ENCODE measurements at regions not wholly inside any gene's neighbourhood (a gene's known extent, or its start where the extent isn't known, plus 50 kb on each side); places are given as distances from the start of the nearest gene placed in this dataset.

- H3K27me3 ChIP-seq (replicated peaks in 1 of 7): no peaks in the 10 kb centered on the region
- no peak overlapping the region for H3K27ac ChIP-seq
- peaks cover 3 to 28% (median 23%) of the 10 kb centered on the region in 8 donors for H3K9me3 ChIP-seq
- no peak for DNase-seq
- no peak overlapping the region for H3K4me3 ChIP-seq
- no peaks in the 10 kb centered on the region for H3K36me3 ChIP-seq
- WGBS, 5 donors: 73 to 87% (median 82%) methylated on average over 4 of the region's 4 CpGs
- TF ChIP-seq POLR2AphosphoS5 (IDR thresholded peaks at IDR 0.05): no peak
- no peak for TF ChIP-seq CTCF (IDR thresholded peaks at IDR 0.05 in 8 of 11, conservative IDR thresholded peaks at IDR 0.05 in 3 of 11)
- TF ChIP-seq POLR2A (IDR thresholded peaks at IDR 0.05): no peak
- no peaks in the 10 kb centered on the region for H3K4me1 ChIP-seq
- intact Hi-C loops (cut with DNase I; ENCODE audit: low total_unique reads): no loop called here
Measured at GRCh38 chr4:162268911-162269310, 105.1 kb upstream of the FSTL5 start.

DNA sequence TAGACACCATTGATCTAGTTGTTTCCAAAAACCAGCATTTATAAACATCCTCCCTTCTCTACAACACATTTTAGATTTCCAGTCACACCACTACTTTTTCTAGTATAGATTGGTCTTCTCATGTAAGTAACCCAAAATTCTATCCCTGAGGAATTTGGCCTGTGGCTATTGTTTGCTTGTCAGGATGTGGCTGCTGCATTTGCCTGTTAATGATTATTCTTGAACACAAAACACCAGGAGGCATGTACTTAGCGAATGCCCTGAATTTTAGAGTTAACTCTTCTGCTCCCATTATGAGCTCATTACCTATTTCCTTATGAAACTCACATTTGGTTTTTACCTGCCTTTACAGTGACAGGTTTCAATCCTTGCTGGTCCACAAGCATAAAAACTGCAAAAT is 102.0 kb upstream of the FSTL5 start:
- Histone ChIP-seq H3K27ac (no peak overlapping the region), H3K9me3 (peaks cover 3 to 40% (median 31%) of the 10 kb centered on the region in 8 donors), H3K4me1 (no peaks in the 10 kb centered on the region), H3K36me3 (no peaks in the 10 kb centered on the region), H3K4me3 (no peak overlapping the region), H3K27me3 (replicated peaks in 1 of 7) (no peaks in the 10 kb centered on the region)
- intact Hi-C loops (cut with DNase I; ENCODE audit: low total_unique reads): no loop called here
- TF ChIP-seq CTCF (IDR thresholded peaks at IDR 0.05 in 8 of 11, conservative IDR thresholded peaks at IDR 0.05 in 3 of 11) (no peak), POLR2AphosphoS5 (IDR thresholded peaks at IDR 0.05) (no peak), POLR2A (IDR thresholded peaks at IDR 0.05) (no peak)
- no peak for DNase-seq
- 43 to 63% (median 59%) methylated on average over 1 of the region's 1 CpG for WGBS, 5 donors

GRCh38 chr4:162245051-162245450 is 81.3 kb upstream of the FSTL5 start:
- 70 to 90% (median 75%) methylated on average over 4 of the region's 4 CpGs for WGBS, 5 donors
- no peak for DNase-seq
- Histone ChIP-seq H3K4me3 (no peak overlapping the region), H3K27me3 (replicated peaks in 1 of 7) (no peaks in the 10 kb centered on the region), H3K27ac (no peak overlapping the region), H3K9me3 (peaks cover 0 to 15% (median 6%) of the 10 kb centered on the region in 8 donors), H3K36me3 (no peaks in the 10 kb centered on the region), H3K4me1 (no peaks in the 10 kb centered on the region)
- intact Hi-C loops (cut with DNase I; ENCODE audit: low total_unique reads): no loop called here
- TF ChIP-seq POLR2A (IDR thresholded peaks at IDR 0.05) (no peak), CTCF (IDR thresholded peaks at IDR 0.05 in 8 of 11, conservative IDR thresholded peaks at IDR 0.05 in 3 of 11) (no peak), POLR2AphosphoS5 (IDR thresholded peaks at IDR 0.05) (no peak)

DNA sequence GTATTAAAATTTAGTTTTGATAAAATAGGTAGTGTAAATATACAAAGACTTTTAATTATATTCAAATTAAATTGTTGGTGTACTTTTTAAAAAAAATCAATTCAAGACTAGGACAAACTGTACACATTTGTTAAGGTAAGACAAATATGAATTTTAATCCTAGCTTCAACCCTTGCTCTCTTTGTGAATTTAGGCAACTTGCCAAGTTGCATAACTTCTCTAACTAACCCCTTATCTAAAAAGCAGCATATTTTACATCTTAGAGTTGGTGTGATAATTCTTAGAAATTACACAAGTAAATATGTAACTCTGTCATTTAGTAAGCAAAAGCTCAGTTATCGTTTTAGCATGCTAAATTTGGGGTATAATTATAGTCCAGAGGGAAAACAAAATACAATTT is 78.1 kb upstream of the FSTL5 start:
- DNase-seq: no peak
- H3K4me1 ChIP-seq: no peaks in the 10 kb centered on the region
- no peaks in the 10 kb centered on the region for H3K36me3 ChIP-seq
- H3K27me3 ChIP-seq (replicated peaks in 1 of 7): no peaks in the 10 kb centered on the region
- intact Hi-C loops (cut with DNase I; ENCODE audit: low total_unique reads): no loop called here
- peaks cover 0 to 15% (median 6%) of the 10 kb centered on the region in 8 donors for H3K9me3 ChIP-seq
- TF ChIP-seq CTCF (IDR thresholded peaks at IDR 0.05 in 8 of 11, conservative IDR thresholded peaks at IDR 0.05 in 3 of 11): no peak
- TF ChIP-seq POLR2A (IDR thresholded peaks at IDR 0.05): no peak
- TF ChIP-seq POLR2AphosphoS5 (IDR thresholded peaks at IDR 0.05): no peak
- WGBS, 5 donors: 9 to 31% (median 20%) methylated on average over 1 of the region's 1 CpG
- no peak overlapping the region for H3K4me3 ChIP-seq
- H3K27ac ChIP-seq: no peak overlapping the region

Data from spleen (tissue), 11 donors.